ENCODE measurements at regions not wholly inside any gene's neighbourhood (a gene's known extent, or its start where the extent isn't known, plus 50 kb on each side); places are given as distances from the start of the nearest gene placed in this dataset.

- H3K4me1 ChIP-seq: peaks cover 11% of the 10 kb centered on the region
- H3K4me1 Mint-ChIP-seq: peaks cover 22% of the 10 kb centered on the region
- H3K36me3 ChIP-seq: no peaks in the 10 kb centered on the region
- no peaks in the 10 kb centered on the region for H4K20me1 ChIP-seq (ENCODE audit: low read depth)
- no peaks in the 10 kb centered on the region for H3K27me3 ChIP-seq
- H3K79me2 ChIP-seq (ENCODE audit: low read depth): no peaks in the 10 kb centered on the region
- H3K4me2 ChIP-seq: no peak overlapping the region
- H3K27ac Mint-ChIP-seq: no peak overlapping the region
- no peaks in the 10 kb centered on the region for H3K9me3 ChIP-seq (ENCODE audit: low read depth)
- no peak for TF ChIP-seq EZH2phosphoT487 (IDR thresholded peaks at IDR 0.05)
- no peak for TF ChIP-seq EZH2 (IDR thresholded peaks at IDR 0.05)
- no peak for TF ChIP-seq CTCF (IDR thresholded peaks at IDR 0.05)
- H3K36me3 Mint-ChIP-seq: no peaks in the 10 kb centered on the region
- DNase-seq (ENCODE audit: low spot score): no peak
- no peak overlapping the region for H3K4me3 Mint-ChIP-seq
- H3F3A ChIP-seq (ENCODE audit: low read depth): no peaks in the 10 kb centered on the region
- H3K9me3 Mint-ChIP-seq: no peaks in the 10 kb centered on the region
- H3K27ac ChIP-seq: no peak overlapping the region
- H3K4me3 ChIP-seq: no peak overlapping the region
- H3K9ac ChIP-seq: no peak overlapping the region
- peaks cover 14% of the 10 kb centered on the region for H3K27me3 Mint-ChIP-seq (ENCODE audit: insufficient read depth, low read depth)
- no peak overlapping the region for H2AFZ ChIP-seq (replicated peaks)
These were observed 102.5 kb upstream of the EIF5 start for GRCh38 chr14:103231376-103232019.

GRCh38 chr14:103232031-103232808 lies 101.8 kb upstream of the EIF5 start:
- TF ChIP-seq CTCF (IDR thresholded peaks at IDR 0.05): no peak
- TF ChIP-seq EZH2phosphoT487 (IDR thresholded peaks at IDR 0.05): no peak
- no peak for TF ChIP-seq EZH2 (IDR thresholded peaks at IDR 0.05)
- H3K27ac Mint-ChIP-seq: no peak overlapping the region
- H3K4me1 Mint-ChIP-seq: peaks cover 22% of the 10 kb centered on the region
- H3K27me3 Mint-ChIP-seq (ENCODE audit: insufficient read depth, low read depth): peaks cover 14% of the 10 kb centered on the region
- Histone ChIP-seq H3K4me3 (no peak overlapping the region), H3K27ac (no peak overlapping the region), H3K36me3 (no peaks in the 10 kb centered on the region), H3K9ac (no peak overlapping the region), H3K79me2 (ENCODE audit: low read depth) (no peaks in the 10 kb centered on the region), H3K4me1 (peaks cover 11% of the 10 kb centered on the region), H3K9me3 (ENCODE audit: low read depth) (no peaks in the 10 kb centered on the region), H3K4me2 (no peak overlapping the region), H3K27me3 (no peaks in the 10 kb centered on the region), H4K20me1 (ENCODE audit: low read depth) (no peaks in the 10 kb centered on the region), H3F3A (ENCODE audit: low read depth) (no peaks in the 10 kb centered on the region), H2AFZ (replicated peaks) (no peak overlapping the region)
- peak; percentile 38 for DNase-seq (ENCODE audit: low spot score)
- H3K36me3 Mint-ChIP-seq: no peaks in the 10 kb centered on the region
- H3K4me3 Mint-ChIP-seq: no peak overlapping the region
- peaks cover under 1% of the 10 kb centered on the region for H3K9me3 Mint-ChIP-seq

GRCh38 chr14:103232831-103233319 lies 101.2 kb upstream of the EIF5 start:
- Histone ChIP-seq H3K79me2 (ENCODE audit: low read depth) (no peaks in the 10 kb centered on the region), H3K27ac (no peak overlapping the region), H2AFZ (replicated peaks) (no peak overlapping the region), H3K4me2 (no peak overlapping the region), H3K27me3 (no peaks in the 10 kb centered on the region), H3K36me3 (no peaks in the 10 kb centered on the region), H3K9me3 (ENCODE audit: low read depth) (no peaks in the 10 kb centered on the region), H3K9ac (no peak overlapping the region), H3F3A (ENCODE audit: low read depth) (no peaks in the 10 kb centered on the region), H4K20me1 (ENCODE audit: low read depth) (no peaks in the 10 kb centered on the region), H3K4me3 (no peak overlapping the region), H3K4me1 (peaks cover 11% of the 10 kb centered on the region)
- Mint-ChIP-seq H3K36me3 (no peaks in the 10 kb centered on the region), H3K27ac (no peak overlapping the region), H3K27me3 (ENCODE audit: insufficient read depth, low read depth) (peaks cover 14% of the 10 kb centered on the region), H3K4me1 (peaks cover 16% of the 10 kb centered on the region), H3K9me3 (peaks cover 4% of the 10 kb centered on the region), H3K4me3 (no peak overlapping the region)
- no peak for TF ChIP-seq CTCF (IDR thresholded peaks at IDR 0.05)
- no peak for TF ChIP-seq EZH2 (IDR thresholded peaks at IDR 0.05)
- TF ChIP-seq EZH2phosphoT487 (IDR thresholded peaks at IDR 0.05): no peak
- no peak for DNase-seq (ENCODE audit: low spot score)
